H1 (cell line): ENCODE measurements at regions not wholly inside any gene's neighbourhood (a gene's known extent, or its start where the extent isn't known, plus 50 kb on each side); places are given as distances from the start of the nearest gene placed in this dataset.

Experiments
- CTCF ChIA-PET: fragments of 300-600 bp; sonication (Branson Sonifier 250); formaldehyde crosslinking; loops from one replicate; lab custom pipeline; 2021; ENCODE audit not compliant: partially characterized antibody; lab: Charles Lee
- POLR2A ChIA-PET: fragments of 300-600 bp; sonication (Branson Sonifier 250); formaldehyde crosslinking; loops from one replicate; lab custom pipeline; 2021; ENCODE audit warnings: inconsistent platforms; ENCODE audit not compliant: partially characterized antibody; lab: Charles Lee
- DNase-seq, 2 experiments: peaks; one replicate each; pipeline versions ENCODE4 v3.0.0 to v3.0.0-alpha.2; 2010 to 2022; ENCODE audit warnings: low spot score in 2 of 2, low read depth in 1 of 2, mixed read lengths in 1 of 2
- FAIRE-seq: peaks from 2 replicates; lab custom pipeline; 2011; peaks lifted over from hg19 to GRCh38; lab: Jason Lieb, UNC
- H2AFZ ChIP-seq: 2 replicates; pipeline ENCODE4 v1.8.1; 2012; ENCODE audit warnings: low read length, inconsistent platforms
- H2AK5ac ChIP-seq: 2 replicates; pipeline ENCODE4 v1.6.1; 2013; ENCODE audit warnings: low read depth, low read length
- H2BK120ac ChIP-seq: replicated peaks from 2 replicates; pipeline ENCODE3; 2013; ENCODE audit warnings: low read depth, low read length, inconsistent platforms
- H2BK12ac ChIP-seq: 2 replicates; pipeline ENCODE4 v1.6.1; 2013; ENCODE audit warnings: low read depth, low read length
- H2BK15ac ChIP-seq: 2 replicates; pipeline ENCODE4 v1.6.1; 2013; ENCODE audit warnings: low read length
- H2BK20ac ChIP-seq: 2 replicates; pipeline ENCODE4 v1.6.1; 2013; ENCODE audit warnings: low read length
- H2BK5ac ChIP-seq: 2 replicates; pipeline ENCODE4 v1.6.1; 2013; ENCODE audit warnings: low read depth, low read length
- H3K14ac ChIP-seq: 2 replicates; pipeline ENCODE4 v1.6.1; 2013; ENCODE audit warnings: inconsistent platforms; ENCODE audit not compliant: insufficient read length
- H3K18ac ChIP-seq: 2 replicates; pipeline ENCODE4 v1.6.1; 2013; ENCODE audit warnings: low read length; ENCODE audit errors: extremely low read depth
- H3K23ac ChIP-seq: 2 replicates; pipeline ENCODE4 v1.6.1; 2013; ENCODE audit warnings: inconsistent platforms; ENCODE audit not compliant: insufficient read length
- H3K23me2 ChIP-seq: 2 replicates; pipeline ENCODE4 v1.6.1; 2013; ENCODE audit warnings: low read depth, low read length
- H3K27ac ChIP-seq: 2 replicates; pipeline ENCODE4 v1.6.1; 2011; ENCODE audit warnings: low read depth, low read length, inconsistent platforms
- H3K27me3 ChIP-seq, 4 experiments: replicated peaks in 1 of 4; 1 replicate in 1 of 4; 2 replicates in 3 of 4; pipeline versions ENCODE4 v1.6.1 to v1.8.1; 2011 to 2013; ENCODE audit warnings: low read length in 3 of 4, mild to moderate bottlenecking in 3 of 4, inconsistent platforms in 2 of 4, mixed read lengths in 2 of 4, moderate library complexity in 1 of 4; ENCODE audit not compliant: control insufficient read depth in 3 of 4, insufficient read depth in 3 of 4; ENCODE audit errors: extremely low read depth in 1 of 4
- H3K36me3 ChIP-seq, 4 experiments: 2 replicates each; pipeline versions ENCODE4 v1.6.1 to v1.8.1; 2011 to 2013; ENCODE audit warnings: mild to moderate bottlenecking in 4 of 4, low read length in 3 of 4, moderate library complexity in 2 of 4, control low read depth in 1 of 4, inconsistent platforms in 1 of 4; ENCODE audit not compliant: insufficient read depth in 4 of 4, control insufficient read depth in 2 of 4
- H3K4ac ChIP-seq: replicated peaks from 2 replicates; pipeline ENCODE3; 2013; ENCODE audit warnings: low read length, low read depth, mixed read lengths, inconsistent platforms; ENCODE audit not compliant: insufficient read length
- H3K4me1 ChIP-seq, 4 experiments: replicated peaks in 1 of 4; 1 replicate in 1 of 4; 2 replicates in 3 of 4; pipeline versions ENCODE4 v1.6.1 to v1.8.1; 2011 to 2013; ENCODE audit warnings: low read length in 3 of 4, inconsistent platforms in 2 of 4, mixed read lengths in 1 of 4; ENCODE audit not compliant: insufficient read depth in 4 of 4, control insufficient read depth in 3 of 4
- H3K4me2 ChIP-seq, 2 experiments: 2 replicates each; pipeline versions ENCODE4 v1.6.1 to v1.8.1; 2011 to 2013; ENCODE audit warnings: low read depth in 2 of 2, low read length in 2 of 2, control low read depth in 1 of 2, inconsistent platforms in 1 of 2, mild to moderate bottlenecking in 1 of 2; ENCODE audit not compliant: insufficient read depth in 1 of 2
- H3K4me3 ChIP-seq, 4 experiments: fragments of 200-600, 300-600 bp in 1 of 4; sonication (generic), shearing (Covaris generic), sonication (Bioruptor Twin) in 1 of 4; 2 replicates each; pipeline versions ENCODE4 v1.5.1 to v1.8.1; 2011 to 2016; ENCODE audit warnings: low read length in 4 of 4, low read depth in 3 of 4, control low read depth in 2 of 4, inconsistent platforms in 2 of 4, mild to moderate bottlenecking in 2 of 4, mixed read lengths in 1 of 4, moderate library complexity in 1 of 4; ENCODE audit not compliant: insufficient read depth in 2 of 4; ENCODE audit errors: extremely low read depth in 1 of 4
- H3K56ac ChIP-seq: replicated peaks from 2 replicates; pipeline ENCODE3; 2013; ENCODE audit warnings: low read depth, mild to moderate bottlenecking, mixed read lengths, low read length, inconsistent platforms; ENCODE audit not compliant: insufficient read length
- H3K79me1 ChIP-seq: 2 replicates; pipeline ENCODE4 v1.6.1; 2013; ENCODE audit warnings: low read depth, low read length, control low read depth
- H3K79me2 ChIP-seq, 2 experiments: 2 replicates each; pipeline versions ENCODE4 v1.6.1 to v1.8.1; 2012 to 2013; ENCODE audit warnings: low read length in 2 of 2, mild to moderate bottlenecking in 2 of 2, inconsistent platforms in 1 of 2; ENCODE audit not compliant: insufficient read depth in 2 of 2, control insufficient read depth in 1 of 2
- H3K9ac ChIP-seq, 4 experiments: replicated peaks in 1 of 4; 1 replicate in 1 of 4; 2 replicates in 3 of 4; pipeline versions ENCODE4 v1.6.1 to v1.8.1; 2011 to 2013; ENCODE audit warnings: low read depth in 3 of 4, low read length in 3 of 4, control low read depth in 2 of 4, mild to moderate bottlenecking in 2 of 4, moderate library complexity in 2 of 4, inconsistent platforms in 1 of 4; ENCODE audit errors: extremely low read depth in 1 of 4
- H3K9me3 ChIP-seq, 2 experiments: 2 replicates each; pipeline versions ENCODE4 v1.6.1 to v1.8.1; 2012 to 2013; ENCODE audit warnings: mild to moderate bottlenecking in 2 of 2, moderate library complexity in 2 of 2, control low read depth in 1 of 2, inconsistent platforms in 1 of 2, low read depth in 1 of 2, low read length in 1 of 2, mixed read lengths in 1 of 2; ENCODE audit not compliant: insufficient read depth in 2 of 2
- H4K20me1 ChIP-seq, 2 experiments: replicated peaks in 1 of 2; 2 replicates each; pipeline versions ENCODE3 to v1.8.1; 2011 to 2013; ENCODE audit warnings: inconsistent platforms in 2 of 2, low read length in 2 of 2, mild to moderate bottlenecking in 1 of 2; ENCODE audit not compliant: insufficient read depth in 2 of 2, control insufficient read depth in 1 of 2
- H4K5ac ChIP-seq: 2 replicates; pipeline ENCODE4 v1.6.1; 2013; ENCODE audit warnings: low read length, low read depth, mixed read lengths, inconsistent platforms; ENCODE audit not compliant: insufficient read length
- H4K8ac ChIP-seq: 2 replicates; pipeline ENCODE4 v1.8.0; 2013; ENCODE audit warnings: mild to moderate bottlenecking, moderate library complexity, low read length, inconsistent platforms; ENCODE audit not compliant: insufficient read depth; ENCODE audit errors: extremely low read depth
- H4K91ac ChIP-seq: replicated peaks from 2 replicates; pipeline ENCODE3; 2013; ENCODE audit warnings: low read length, mixed read lengths, inconsistent platforms; ENCODE audit not compliant: insufficient read length
- WGBS, 2 experiments: shearing (Covaris generic) in 1 of 2; methylation state at CpG; one replicate each; pipeline versions ENCODE4 v1.1.6 to v1.1.7; 2013 to 2015; ENCODE audit warnings: low lambda C conversion rate in 2 of 2, mixed read lengths in 2 of 2, inconsistent platforms in 1 of 2, low coverage in 1 of 2, missing lambda C conversion rate in 1 of 2; ENCODE audit not compliant: insufficient replicate concordance in 2 of 2, insufficient coverage in 1 of 2, insufficient read length in 1 of 2; ENCODE audit errors: extremely low coverage in 1 of 2, missing lambda C conversion rate in 1 of 2; 5-methylcytosine and 5-hydroxymethylcytosine counted together
- TF ChIP-seq, protein P1 (sequence below): fragments of 300-600 bp; sonication (generic); IDR thresholded peaks from 2 replicates; pipeline ENCODE4 v1.7.1; 2012; ENCODE audit warnings: low read length, moderate library complexity, mild to moderate bottlenecking, inconsistent platforms; ENCODE audit not compliant: insufficient replicate concordance

DNA sequence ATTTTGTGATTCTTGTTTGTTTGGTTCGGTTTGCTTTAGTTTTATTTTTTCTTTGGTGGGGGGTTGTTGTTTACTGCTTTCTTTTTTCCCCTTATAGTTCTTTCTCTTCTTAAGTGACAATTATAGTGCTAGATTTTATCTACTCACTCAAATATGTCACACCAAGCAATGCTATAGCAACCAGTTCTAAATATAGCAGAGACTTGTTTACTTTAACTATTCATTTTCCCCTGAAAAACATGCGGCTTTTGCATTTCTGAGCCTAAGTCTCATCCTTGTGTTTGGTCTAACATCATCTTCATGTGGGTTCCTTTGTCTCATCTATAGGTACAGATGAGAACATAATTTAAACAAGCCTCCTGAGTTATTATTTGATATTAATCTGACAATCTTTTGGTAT is 676.6 kb downstream of the FAT4 start:
- H2BK15ac ChIP-seq = no peak overlapping the region
- TF ChIP-seq, protein P1, sequence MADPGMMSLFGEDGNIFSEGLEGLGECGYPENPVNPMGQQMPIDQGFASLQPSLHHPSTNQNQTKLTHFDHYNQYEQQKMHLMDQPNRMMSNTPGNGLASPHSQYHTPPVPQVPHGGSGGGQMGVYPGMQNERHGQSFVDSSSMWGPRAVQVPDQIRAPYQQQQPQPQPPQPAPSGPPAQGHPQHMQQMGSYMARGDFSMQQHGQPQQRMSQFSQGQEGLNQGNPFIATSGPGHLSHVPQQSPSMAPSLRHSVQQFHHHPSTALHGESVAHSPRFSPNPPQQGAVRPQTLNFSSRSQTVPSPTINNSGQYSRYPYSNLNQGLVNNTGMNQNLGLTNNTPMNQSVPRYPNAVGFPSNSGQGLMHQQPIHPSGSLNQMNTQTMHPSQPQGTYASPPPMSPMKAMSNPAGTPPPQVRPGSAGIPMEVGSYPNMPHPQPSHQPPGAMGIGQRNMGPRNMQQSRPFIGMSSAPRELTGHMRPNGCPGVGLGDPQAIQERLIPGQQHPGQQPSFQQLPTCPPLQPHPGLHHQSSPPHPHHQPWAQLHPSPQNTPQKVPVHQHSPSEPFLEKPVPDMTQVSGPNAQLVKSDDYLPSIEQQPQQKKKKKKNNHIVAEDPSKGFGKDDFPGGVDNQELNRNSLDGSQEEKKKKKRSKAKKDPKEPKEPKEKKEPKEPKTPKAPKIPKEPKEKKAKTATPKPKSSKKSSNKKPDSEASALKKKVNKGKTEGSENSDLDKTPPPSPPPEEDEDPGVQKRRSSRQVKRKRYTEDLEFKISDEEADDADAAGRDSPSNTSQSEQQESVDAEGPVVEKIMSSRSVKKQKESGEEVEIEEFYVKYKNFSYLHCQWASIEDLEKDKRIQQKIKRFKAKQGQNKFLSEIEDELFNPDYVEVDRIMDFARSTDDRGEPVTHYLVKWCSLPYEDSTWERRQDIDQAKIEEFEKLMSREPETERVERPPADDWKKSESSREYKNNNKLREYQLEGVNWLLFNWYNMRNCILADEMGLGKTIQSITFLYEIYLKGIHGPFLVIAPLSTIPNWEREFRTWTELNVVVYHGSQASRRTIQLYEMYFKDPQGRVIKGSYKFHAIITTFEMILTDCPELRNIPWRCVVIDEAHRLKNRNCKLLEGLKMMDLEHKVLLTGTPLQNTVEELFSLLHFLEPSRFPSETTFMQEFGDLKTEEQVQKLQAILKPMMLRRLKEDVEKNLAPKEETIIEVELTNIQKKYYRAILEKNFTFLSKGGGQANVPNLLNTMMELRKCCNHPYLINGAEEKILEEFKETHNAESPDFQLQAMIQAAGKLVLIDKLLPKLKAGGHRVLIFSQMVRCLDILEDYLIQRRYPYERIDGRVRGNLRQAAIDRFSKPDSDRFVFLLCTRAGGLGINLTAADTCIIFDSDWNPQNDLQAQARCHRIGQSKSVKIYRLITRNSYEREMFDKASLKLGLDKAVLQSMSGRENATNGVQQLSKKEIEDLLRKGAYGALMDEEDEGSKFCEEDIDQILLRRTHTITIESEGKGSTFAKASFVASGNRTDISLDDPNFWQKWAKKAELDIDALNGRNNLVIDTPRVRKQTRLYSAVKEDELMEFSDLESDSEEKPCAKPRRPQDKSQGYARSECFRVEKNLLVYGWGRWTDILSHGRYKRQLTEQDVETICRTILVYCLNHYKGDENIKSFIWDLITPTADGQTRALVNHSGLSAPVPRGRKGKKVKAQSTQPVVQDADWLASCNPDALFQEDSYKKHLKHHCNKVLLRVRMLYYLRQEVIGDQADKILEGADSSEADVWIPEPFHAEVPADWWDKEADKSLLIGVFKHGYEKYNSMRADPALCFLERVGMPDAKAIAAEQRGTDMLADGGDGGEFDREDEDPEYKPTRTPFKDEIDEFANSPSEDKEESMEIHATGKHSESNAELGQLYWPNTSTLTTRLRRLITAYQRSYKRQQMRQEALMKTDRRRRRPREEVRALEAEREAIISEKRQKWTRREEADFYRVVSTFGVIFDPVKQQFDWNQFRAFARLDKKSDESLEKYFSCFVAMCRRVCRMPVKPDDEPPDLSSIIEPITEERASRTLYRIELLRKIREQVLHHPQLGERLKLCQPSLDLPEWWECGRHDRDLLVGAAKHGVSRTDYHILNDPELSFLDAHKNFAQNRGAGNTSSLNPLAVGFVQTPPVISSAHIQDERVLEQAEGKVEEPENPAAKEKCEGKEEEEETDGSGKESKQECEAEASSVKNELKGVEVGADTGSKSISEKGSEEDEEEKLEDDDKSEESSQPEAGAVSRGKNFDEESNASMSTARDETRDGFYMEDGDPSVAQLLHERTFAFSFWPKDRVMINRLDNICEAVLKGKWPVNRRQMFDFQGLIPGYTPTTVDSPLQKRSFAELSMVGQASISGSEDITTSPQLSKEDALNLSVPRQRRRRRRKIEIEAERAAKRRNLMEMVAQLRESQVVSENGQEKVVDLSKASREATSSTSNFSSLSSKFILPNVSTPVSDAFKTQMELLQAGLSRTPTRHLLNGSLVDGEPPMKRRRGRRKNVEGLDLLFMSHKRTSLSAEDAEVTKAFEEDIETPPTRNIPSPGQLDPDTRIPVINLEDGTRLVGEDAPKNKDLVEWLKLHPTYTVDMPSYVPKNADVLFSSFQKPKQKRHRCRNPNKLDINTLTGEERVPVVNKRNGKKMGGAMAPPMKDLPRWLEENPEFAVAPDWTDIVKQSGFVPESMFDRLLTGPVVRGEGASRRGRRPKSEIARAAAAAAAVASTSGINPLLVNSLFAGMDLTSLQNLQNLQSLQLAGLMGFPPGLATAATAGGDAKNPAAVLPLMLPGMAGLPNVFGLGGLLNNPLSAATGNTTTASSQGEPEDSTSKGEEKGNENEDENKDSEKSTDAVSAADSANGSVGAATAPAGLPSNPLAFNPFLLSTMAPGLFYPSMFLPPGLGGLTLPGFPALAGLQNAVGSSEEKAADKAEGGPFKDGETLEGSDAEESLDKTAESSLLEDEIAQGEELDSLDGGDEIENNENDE = no peak

More for the DNA sequence above, 676.6 kb downstream of the FAT4 start:
- Histone ChIP-seq H3K36me3 (no peaks in the 10 kb centered on the region), H3K9ac (no peak overlapping the region), H3K18ac (no peak overlapping the region), H3K79me2 (no peaks in the 10 kb centered on the region), H2AFZ (no peak overlapping the region), H3K4me2 (no peak overlapping the region), H2BK120ac (no peak overlapping the region), H4K8ac (no peak overlapping the region), H3K56ac (no peak overlapping the region), H3K9me3 (no peaks in the 10 kb centered on the region), H2BK5ac (no peak overlapping the region), H3K23me2 (no peaks in the 10 kb centered on the region), H2BK12ac (no peak overlapping the region), H3K27ac (no peak overlapping the region), H3K23ac (no peak overlapping the region), H4K91ac (no peak overlapping the region), H3K79me1 (no peaks in the 10 kb centered on the region), H3K4me3 (no peak overlapping the region), H2AK5ac (no peak overlapping the region), H3K4me1 (no peaks in the 10 kb centered on the region), H2BK20ac (no peak overlapping the region), H4K20me1 (no peaks in the 10 kb centered on the region), H3K4ac (no peak overlapping the region), H3K14ac (no peak overlapping the region), H4K5ac (no peak overlapping the region), H3K27me3 (no peaks in the 10 kb centered on the region)
- ChIA-PET POLR2A (no interaction called here), CTCF (no interaction called here)
- DNase-seq (no peak), FAIRE-seq (no peak)
- 96% methylated on average over 2 of the region's 2 CpGs; no CpG with 5 or more reads in 1 of the 2 experiments for WGBS, 2 experiments
